ENCODE measurements at regions not wholly inside any gene's neighbourhood (a gene's known extent, or its start where the extent isn't known, plus 50 kb on each side); places are given as distances from the start of the nearest gene placed in this dataset.

GRCh38 chr4:29566371-29566770, 1153.8 kb upstream of the PCDH7 start:
- TF ChIP-seq CTCF (optimal IDR thresholded peaks at IDR 0.05 in 1 of 3, IDR thresholded peaks at IDR 0.05 in 1 of 3, conservative IDR thresholded peaks at IDR 0.05 in 1 of 3; ENCODE audit: extremely low read depth in 1 of 3, insufficient read depth in 2 of 3, low read length in 3 of 3): no peak
- no peak for TF ChIP-seq EZH2 (IDR thresholded peaks at IDR 0.05; ENCODE audit: low read length)
- no peaks in the 10 kb centered on the region for H3K9me3 ChIP-seq (ENCODE audit: control insufficient read depth, low read depth, low read length)

GRCh38 chr4:29571322-29571721, 1148.8 kb upstream of the PCDH7 start:
- no peak overlapping the region for H3K4me3 ChIP-seq (ENCODE audit: control insufficient read depth in 2 of 3, extremely low read depth in 1 of 3, insufficient read depth in 2 of 3, low read depth in 1 of 3, low read length in 3 of 3)
- TF ChIP-seq CTCF (optimal IDR thresholded peaks at IDR 0.05 in 1 of 3, IDR thresholded peaks at IDR 0.05 in 1 of 3, conservative IDR thresholded peaks at IDR 0.05 in 1 of 3; ENCODE audit: extremely low read depth in 1 of 3, insufficient read depth in 2 of 3, low read length in 3 of 3) (no peak), EZH2 (IDR thresholded peaks at IDR 0.05; ENCODE audit: low read length) (no peak)
- H3K4me2 ChIP-seq (ENCODE audit: control insufficient read depth, extremely low read depth, insufficient read depth, low read depth, low read length): no peak overlapping the region
- dilution Hi-C loops (cut with MboI; ENCODE audit: extremely low pct_ligation_motif_present, low sequenced_read_pairs): no loop called here
- H3K9ac ChIP-seq (ENCODE audit: control insufficient read depth, extremely low read depth, insufficient read depth, low read length): no peak overlapping the region
- no peak overlapping the region for H2AFZ ChIP-seq (ENCODE audit: control insufficient read depth, low read length)
- H3K27me3 ChIP-seq (ENCODE audit: control insufficient read depth, extremely low read depth, insufficient read depth, low read length): no peaks in the 10 kb centered on the region
- H3K36me3 ChIP-seq (ENCODE audit: control insufficient read depth in 2 of 2, extremely low read depth in 1 of 2, insufficient read depth in 2 of 2, low read length in 2 of 2): no peaks in the 10 kb centered on the region
- H3K79me2 ChIP-seq (ENCODE audit: control insufficient read depth, insufficient read depth, low read length): no peaks in the 10 kb centered on the region
- no peak for FAIRE-seq
- no peak overlapping the region for H3K27ac ChIP-seq (ENCODE audit: control insufficient read depth, insufficient read depth, low read length)
- no peaks in the 10 kb centered on the region for H3K4me1 ChIP-seq (ENCODE audit: control insufficient read depth, extremely low read depth, insufficient read depth, low read length)
- no peaks in the 10 kb centered on the region for H4K20me1 ChIP-seq (ENCODE audit: control insufficient read depth, extremely low read depth, insufficient read depth, low read length)
- H3K9me3 ChIP-seq (ENCODE audit: control insufficient read depth, low read depth, low read length): no peaks in the 10 kb centered on the region
- no peak for DNase-seq (ENCODE audit: low read depth, low spot score)
- no peaks in the 10 kb centered on the region for H3K9me1 ChIP-seq (ENCODE audit: control insufficient read depth, extremely low read depth, insufficient read depth, low read length)

More at GRCh38 chr4:29566371-29566770, 1153.8 kb upstream of the PCDH7 start:
- FAIRE-seq: no peak
- H4K20me1 ChIP-seq (ENCODE audit: control insufficient read depth, extremely low read depth, insufficient read depth, low read length): no peaks in the 10 kb centered on the region
- DNase-seq (ENCODE audit: low read depth, low spot score): no peak
- H3K4me1 ChIP-seq (ENCODE audit: control insufficient read depth, extremely low read depth, insufficient read depth, low read length): no peaks in the 10 kb centered on the region
- dilution Hi-C loops (cut with MboI; ENCODE audit: extremely low pct_ligation_motif_present, low sequenced_read_pairs): no loop called here
- H3K27me3 ChIP-seq (ENCODE audit: control insufficient read depth, extremely low read depth, insufficient read depth, low read length): no peaks in the 10 kb centered on the region
- H2AFZ ChIP-seq (ENCODE audit: control insufficient read depth, low read length): no peak overlapping the region
- H3K9me1 ChIP-seq (ENCODE audit: control insufficient read depth, extremely low read depth, insufficient read depth, low read length): no peaks in the 10 kb centered on the region
- H3K36me3 ChIP-seq (ENCODE audit: control insufficient read depth in 2 of 2, extremely low read depth in 1 of 2, insufficient read depth in 2 of 2, low read length in 2 of 2): no peaks in the 10 kb centered on the region
- no peak overlapping the region for H3K27ac ChIP-seq (ENCODE audit: control insufficient read depth, insufficient read depth, low read length)
- no peaks in the 10 kb centered on the region for H3K79me2 ChIP-seq (ENCODE audit: control insufficient read depth, insufficient read depth, low read length)
- no peak overlapping the region for H3K4me2 ChIP-seq (ENCODE audit: control insufficient read depth, extremely low read depth, insufficient read depth, low read depth, low read length)
- H3K9ac ChIP-seq (ENCODE audit: control insufficient read depth, extremely low read depth, insufficient read depth, low read length): no peak overlapping the region
- H3K4me3 ChIP-seq (ENCODE audit: control insufficient read depth in 2 of 3, extremely low read depth in 1 of 3, insufficient read depth in 2 of 3, low read depth in 1 of 3, low read length in 3 of 3): no peak overlapping the region

Data from keratinocyte (primary cell).